ENCODE measurements at regions not wholly inside any gene's neighbourhood (a gene's known extent, or its start where the extent isn't known, plus 50 kb on each side); places are given as distances from the start of the nearest gene placed in this dataset.

- peak; percentile 56 for DNase-seq (ENCODE audit: low spot score)
Measured at GRCh38 chr9:36728651-36729520, 156.2 kb downstream of the MELK start.

GRCh38 chr9:36729906-36730305 lies 157.2 kb downstream of the MELK start:
- DNase-seq (ENCODE audit: low spot score) = no peak

GRCh38 chr9:36730414-36730813 lies 157.7 kb downstream of the MELK start:
- DNase-seq (ENCODE audit: low spot score) = no peak

- DNase-seq (ENCODE audit: low spot score) = no peak
Measured at GRCh38 chr9:36731068-36731956, 158.6 kb downstream of the MELK start.

GRCh38 chr9:36734737-36735136 lies 162.0 kb downstream of the MELK start:
- no peak for DNase-seq (ENCODE audit: low spot score)

- DNase-seq (ENCODE audit: low spot score) = no peak
Measured at GRCh38 chr9:36736648-36737047, 164.0 kb downstream of the MELK start.

- DNase-seq (ENCODE audit: low spot score) = no peak
Measured at GRCh38 chr9:36738318-36738976, 165.8 kb downstream of the MELK start.

GRCh38 chr9:36739373-36740116 lies 166.8 kb downstream of the MELK start:
- no peak for DNase-seq (ENCODE audit: low spot score)

GRCh38 chr9:36742264-36742663 lies 169.6 kb downstream of the MELK start:
- DNase-seq (ENCODE audit: low spot score) = no peak

- DNase-seq (ENCODE audit: low spot score) = no peak
Measured at GRCh38 chr9:36744678-36745077, 172.0 kb downstream of the MELK start.

GRCh38 chr9:36745977-36746376 lies 173.3 kb downstream of the MELK start:
- DNase-seq (ENCODE audit: low spot score) = no peak

GRCh38 chr9:36746415-36746814 lies 173.7 kb downstream of the MELK start:
- no peak for DNase-seq (ENCODE audit: low spot score)

- no peak for DNase-seq (ENCODE audit: low spot score)
Measured at GRCh38 chr9:36748322-36748899, 175.7 kb downstream of the MELK start.

- DNase-seq (ENCODE audit: low spot score) = no peak
Measured at GRCh38 chr9:36749461-36749860, 176.8 kb downstream of the MELK start.

- no peak for DNase-seq (ENCODE audit: low spot score)
Measured at GRCh38 chr9:36750630-36751029, 177.9 kb downstream of the MELK start.

- no peak for DNase-seq (ENCODE audit: low spot score)
Measured at GRCh38 chr9:36755019-36755418, 182.3 kb downstream of the MELK start.

- no peak for DNase-seq (ENCODE audit: low spot score)
Measured at GRCh38 chr9:36759141-36759540, 186.4 kb downstream of the MELK start.

GRCh38 chr9:36759976-36760375 lies 187.3 kb downstream of the MELK start:
- no peak for DNase-seq (ENCODE audit: low spot score)

GRCh38 chr9:36760667-36761420 lies 188.1 kb downstream of the MELK start:
- DNase-seq (ENCODE audit: low spot score) = no peak

- no peak for DNase-seq (ENCODE audit: low spot score)
Measured at GRCh38 chr9:36762958-36763357, 190.3 kb downstream of the MELK start.

GRCh38 chr9:36763778-36764177 lies 191.1 kb downstream of the MELK start:
- no peak for DNase-seq (ENCODE audit: low spot score)

Data from CD4-positive, alpha-beta T cell treated with Interleukin-15 for 4 hours (primary cell).